HFF-Myc (cell line): ENCODE measurements at regions not wholly inside any gene's neighbourhood (a gene's known extent, or its start where the extent isn't known, plus 50 kb on each side); places are given as distances from the start of the nearest gene placed in this dataset.

Source experiments
- DNase-seq: peaks from one replicate; pipeline ENCODE4 v3.0.0-alpha.2; 2011; ENCODE audit warnings: low read depth; ENCODE audit errors: extremely low read depth
- H3K4me3 ChIP-seq: replicated peaks from 2 replicates; pipeline ENCODE4 v1.5.1; 2011; ENCODE audit warnings: low read depth, mild to moderate bottlenecking, control low read depth, low read length
- CTCF ChIP-seq: IDR thresholded peaks from 2 replicates; pipeline ENCODE4 v1.5.1; 2012; ENCODE audit warnings: mild to moderate bottlenecking, low read depth, low read length, control low read depth; ENCODE audit errors: missing control alignments

- no peak for TF ChIP-seq CTCF
- DNase-seq: no peak
- no peak overlapping the region for H3K4me3 ChIP-seq
Observed at GRCh38 chr2:40725950-40726349, 274.1 kb upstream of the SLC8A1 start.

DNA sequence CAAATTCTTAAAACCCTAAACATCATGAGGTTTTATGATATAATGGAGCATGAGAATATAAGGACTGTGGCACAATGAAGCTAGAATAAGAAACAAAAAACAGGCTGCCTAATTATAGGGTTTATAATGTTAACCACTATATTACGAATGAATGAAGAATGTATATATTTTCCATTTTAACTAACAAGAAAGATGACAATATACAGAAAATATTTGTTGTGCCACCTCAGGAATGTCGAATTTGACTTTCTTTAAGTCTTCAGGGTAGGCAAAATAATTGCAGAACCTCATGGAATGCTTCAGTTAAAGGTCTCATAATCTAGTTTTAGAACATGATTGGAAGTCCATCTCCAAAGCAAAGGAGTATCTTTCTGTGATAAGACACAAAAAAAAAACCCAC, 282.9 kb upstream of the SLC8A1 start:
- no peak for TF ChIP-seq CTCF
- peak; percentile 5 for DNase-seq
- no peak overlapping the region for H3K4me3 ChIP-seq

GRCh38 chr2:40737180-40737579, 285.3 kb upstream of the SLC8A1 start:
- TF ChIP-seq CTCF: no peak
- H3K4me3 ChIP-seq: no peak overlapping the region
- no peak for DNase-seq

DNA sequence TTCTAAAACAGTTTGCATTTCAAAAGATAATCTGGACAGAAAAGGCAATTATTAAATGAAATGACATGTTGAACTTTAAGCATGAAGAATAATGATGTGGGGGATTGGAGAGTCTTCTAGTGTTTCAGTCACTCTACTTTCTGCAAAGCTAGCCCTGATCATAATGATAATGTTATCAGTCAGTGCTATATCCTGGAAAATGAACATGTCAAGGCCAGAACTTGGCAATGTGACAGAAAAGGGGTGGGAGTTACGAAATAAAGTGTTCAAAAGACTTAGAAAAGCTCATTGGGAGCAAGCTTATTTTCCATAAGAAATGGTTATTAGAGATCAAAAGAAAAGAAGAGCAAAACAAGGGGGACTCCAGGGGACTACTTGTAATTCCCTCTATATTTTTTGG, 288.5 kb upstream of the SLC8A1 start:
- H3K4me3 ChIP-seq: no peak overlapping the region
- no peak for DNase-seq
- no peak for TF ChIP-seq CTCF

DNA sequence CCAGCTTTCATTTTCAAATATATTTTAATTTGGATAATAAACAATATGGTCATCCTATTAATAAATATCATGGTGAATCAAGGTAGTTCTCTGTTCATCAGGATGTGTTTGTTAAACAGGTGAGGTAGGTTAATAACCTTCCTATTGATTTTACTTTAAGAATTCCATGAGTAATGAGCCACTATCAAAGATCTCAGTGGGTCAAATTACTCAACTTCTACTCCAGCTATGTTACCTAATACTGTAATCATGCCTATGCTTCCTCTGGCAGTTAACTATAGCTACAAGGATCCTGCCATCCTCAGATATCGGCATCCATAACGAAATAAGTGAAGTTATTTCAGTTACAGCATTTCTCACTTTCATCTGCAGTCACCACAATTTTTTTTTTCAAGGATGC, 289.6 kb upstream of the SLC8A1 start:
- H3K4me3 ChIP-seq: no peak overlapping the region
- no peak for TF ChIP-seq CTCF
- no peak for DNase-seq

- H3K4me3 ChIP-seq: no peak overlapping the region
- TF ChIP-seq CTCF: no peak
- DNase-seq: no peak
Observed at GRCh38 chr2:40746191-40746590, 294.3 kb upstream of the SLC8A1 start.

- no peak for DNase-seq
- TF ChIP-seq CTCF: no peak
- H3K4me3 ChIP-seq: no peak overlapping the region
Observed at GRCh38 chr2:40751981-40752380, 300.1 kb upstream of the SLC8A1 start.
